Activated T-helper 17 cell treated with anti-CD3 and anti-CD28 coated beads, Interleukin-2, amount 50 U/mL, for 72 hours (primary cell): ENCODE measurements at regions not wholly inside any gene's neighbourhood (a gene's known extent, or its start where the extent isn't known, plus 50 kb on each side); places are given as distances from the start of the nearest gene placed in this dataset.
"Not testable (repeated sequence)": the region's sequence is repeated elsewhere in the genome, so short reads cannot be mapped to it uniquely, and the experiment has no call there.

Experiments used
- ATAC-seq: fragments of 150-1000 bp; cut with Tn5 transposase; replicated peaks from 2 replicates; pipeline ENCODE4 v1.10.0; 2021; ENCODE audit warnings: mild to moderate bottlenecking, moderate library complexity
- H3K27ac Mint-ChIP-seq: one replicate; pipeline ENCODE4 v1.8.0; 2022; ENCODE audit warnings: mixed read lengths
- H3K27me3 Mint-ChIP-seq: one replicate; pipeline ENCODE4 v1.8.0; 2022; ENCODE audit warnings: mixed read lengths
- H3K36me3 Mint-ChIP-seq: one replicate; pipeline ENCODE4 v1.8.0; 2022; ENCODE audit warnings: low read depth, mild to moderate bottlenecking, mixed read lengths
- H3K4me1 Mint-ChIP-seq: one replicate; pipeline ENCODE4 v1.8.0; 2022; ENCODE audit warnings: mixed read lengths
- H3K4me3 Mint-ChIP-seq: one replicate; pipeline ENCODE4 v1.8.0; 2022; ENCODE audit warnings: mild to moderate bottlenecking, mixed read lengths
- H3K9me3 Mint-ChIP-seq: one replicate; pipeline ENCODE4 v1.8.0; 2022; ENCODE audit warnings: mixed read lengths

DNA sequence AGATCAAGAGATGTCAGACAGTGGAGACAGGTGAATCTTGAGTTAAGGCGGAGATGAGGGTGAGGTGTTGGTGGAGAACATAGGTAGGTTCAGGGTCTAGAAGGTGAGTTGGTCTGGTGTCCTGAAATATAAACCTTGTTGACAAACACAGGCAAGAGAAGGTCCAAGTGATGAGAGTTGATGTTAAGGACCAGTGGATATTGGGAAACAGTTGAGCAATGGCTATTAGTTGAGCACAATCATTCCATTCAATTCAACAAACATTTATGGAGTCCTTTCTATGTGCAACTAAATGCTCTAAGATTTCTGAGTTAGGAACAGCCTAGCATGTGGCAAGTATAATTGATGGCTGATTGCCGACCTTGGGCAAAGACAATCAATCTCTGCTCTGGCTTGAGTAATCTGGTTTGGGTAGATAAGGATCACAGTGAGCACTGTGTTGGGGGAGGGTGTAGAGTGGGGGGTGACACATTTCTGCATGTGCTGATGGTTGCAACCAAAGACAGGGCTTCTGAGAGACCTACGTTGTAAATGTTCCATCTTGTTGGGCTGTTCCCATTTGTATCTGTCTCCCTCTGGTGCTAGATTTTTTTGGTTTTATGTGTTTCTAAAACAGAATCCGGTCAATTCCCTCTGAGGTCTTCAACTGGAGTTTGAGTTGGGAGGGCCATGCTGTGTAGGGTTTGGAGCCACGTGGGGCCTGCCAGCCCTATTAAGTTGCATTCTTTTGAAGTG is 201.1 kb downstream of the BAMBI start:
- Mint-ChIP-seq H3K27ac (no peak overlapping the region), H3K36me3 (no peaks in the 10 kb centered on the region), H3K4me3 (no peak overlapping the region), H3K27me3 (peaks cover 12% of the 10 kb centered on the region), H3K4me1 (no peaks in the 10 kb centered on the region), H3K9me3 (no peaks in the 10 kb centered on the region)
- ATAC-seq: no peak

DNA sequence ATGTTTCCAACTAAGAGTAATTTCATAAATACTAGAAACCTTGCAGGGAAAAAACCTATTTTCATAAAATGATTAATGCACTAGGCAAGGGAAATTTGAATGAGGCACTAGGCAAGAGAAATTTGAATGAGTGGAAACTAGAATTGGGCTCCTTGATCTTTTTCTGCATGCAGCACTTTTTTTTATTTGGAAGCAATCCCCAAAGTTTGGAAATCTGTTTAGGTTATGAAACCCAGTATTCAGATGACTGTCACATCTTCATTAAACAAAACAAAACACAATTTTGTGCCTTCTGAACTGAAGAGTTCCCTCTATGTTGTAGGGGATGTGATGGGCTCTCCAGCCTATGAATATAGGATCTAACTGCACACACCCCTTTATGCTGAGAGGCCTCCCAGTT is 201.9 kb downstream of the BAMBI start:
- Mint-ChIP-seq H3K36me3 (no peaks in the 10 kb centered on the region), H3K27ac (no peak overlapping the region), H3K4me3 (no peak overlapping the region), H3K27me3 (peaks cover 12% of the 10 kb centered on the region), H3K4me1 (no peaks in the 10 kb centered on the region), H3K9me3 (no peaks in the 10 kb centered on the region)
- no peak for ATAC-seq

DNA sequence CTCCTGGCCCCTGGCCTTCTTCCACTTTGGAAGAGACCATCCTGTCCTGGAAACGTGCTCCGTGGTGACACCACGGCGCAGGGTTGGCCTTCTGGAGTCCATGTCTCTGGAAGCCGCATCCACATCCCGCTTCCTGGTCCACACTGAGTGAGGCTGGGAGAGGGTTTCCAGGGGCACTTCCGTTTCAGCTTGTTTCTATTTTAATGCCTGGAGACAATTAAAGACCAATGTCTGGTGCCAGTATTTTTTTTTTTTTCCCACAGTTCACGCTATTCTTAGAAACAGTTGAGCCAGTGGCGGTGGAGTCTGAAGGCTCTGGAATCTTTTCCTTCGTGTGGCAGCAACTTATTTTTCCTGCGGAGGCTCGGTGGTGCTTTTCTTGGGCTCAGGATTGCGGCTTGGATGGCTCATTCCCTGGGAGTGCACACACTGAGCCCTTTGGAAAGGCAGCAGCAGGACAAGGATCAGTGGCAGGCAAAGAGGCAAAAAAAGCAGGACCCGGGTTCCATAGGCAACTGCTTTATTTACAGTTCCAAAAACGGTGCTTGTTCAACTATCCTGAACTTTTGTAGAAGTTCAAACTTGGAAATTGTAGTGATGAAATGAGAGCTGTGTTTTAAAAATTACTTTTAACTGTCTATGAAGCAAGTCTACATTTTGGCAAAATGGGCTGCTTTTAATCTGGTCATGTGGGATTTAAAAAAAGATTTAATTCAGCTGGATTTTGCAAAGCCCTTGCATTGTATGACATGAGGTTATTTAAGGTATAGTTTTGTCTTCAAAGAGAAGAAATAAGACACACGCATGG is 202.8 kb downstream of the BAMBI start:
- no peak overlapping the region for H3K27ac Mint-ChIP-seq
- H3K9me3 Mint-ChIP-seq: no peaks in the 10 kb centered on the region
- ATAC-seq: no peak
- H3K27me3 Mint-ChIP-seq: peaks cover 12% of the 10 kb centered on the region
- no peaks in the 10 kb centered on the region for H3K4me1 Mint-ChIP-seq
- H3K4me3 Mint-ChIP-seq: no peak overlapping the region
- no peaks in the 10 kb centered on the region for H3K36me3 Mint-ChIP-seq

DNA sequence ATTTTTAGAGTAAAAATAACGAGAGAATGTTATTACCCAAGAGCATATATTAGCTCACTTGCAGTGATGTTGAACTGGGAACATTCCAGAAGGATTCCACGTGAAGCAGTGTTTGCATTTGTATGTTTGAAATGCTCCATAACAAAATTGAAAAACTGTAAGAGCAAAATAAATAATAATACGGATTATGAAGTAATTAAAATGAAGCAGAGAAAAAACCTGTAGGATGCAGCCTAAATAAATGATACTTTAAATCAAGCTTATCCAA is 203.3 kb downstream of the BAMBI start:
- peaks cover 12% of the 10 kb centered on the region for H3K27me3 Mint-ChIP-seq

DNA sequence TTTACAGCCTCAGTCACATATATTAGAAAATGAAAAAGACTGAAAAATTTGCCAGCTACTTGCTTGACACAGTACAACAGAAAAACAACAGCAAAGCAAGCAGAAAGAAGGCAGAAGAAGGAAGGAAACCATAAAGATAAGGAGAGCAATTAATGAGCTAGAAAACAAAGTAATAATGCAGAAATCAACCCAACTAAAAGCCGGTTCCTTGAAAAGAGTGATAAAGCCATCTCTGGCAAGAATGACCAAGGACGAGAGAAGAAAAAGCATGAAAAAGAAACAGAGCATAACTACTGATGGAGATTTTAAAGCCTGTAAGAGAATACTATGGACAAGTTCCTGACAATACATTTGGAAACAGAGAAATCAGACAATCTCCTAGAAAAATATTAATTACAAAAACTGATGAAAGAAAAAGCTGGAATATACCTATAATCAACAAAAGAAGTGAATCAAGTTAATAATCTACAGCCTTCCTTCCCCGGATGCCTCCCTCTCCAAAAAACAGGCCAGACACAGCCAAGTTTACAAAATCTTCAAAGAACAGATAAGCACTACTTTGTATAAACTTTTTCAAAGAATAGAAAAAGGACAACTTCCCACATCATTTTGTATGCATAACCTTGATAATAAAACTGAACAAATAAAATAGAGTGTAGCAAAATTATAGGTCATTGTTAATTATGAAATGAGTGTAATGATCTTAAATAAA is 204.0 kb downstream of the BAMBI start:
- Mint-ChIP-seq H3K27ac (no peak overlapping the region), H3K27me3 (peaks cover 8% of the 10 kb centered on the region)

More for the DNA sequence above, 203.3 kb downstream of the BAMBI start:
- Mint-ChIP-seq H3K36me3 (no peaks in the 10 kb centered on the region), H3K9me3 (no peaks in the 10 kb centered on the region), H3K4me3 (no peak overlapping the region), H3K27ac (no peak overlapping the region), H3K4me1 (no peaks in the 10 kb centered on the region)
- ATAC-seq: no peak

DNA sequence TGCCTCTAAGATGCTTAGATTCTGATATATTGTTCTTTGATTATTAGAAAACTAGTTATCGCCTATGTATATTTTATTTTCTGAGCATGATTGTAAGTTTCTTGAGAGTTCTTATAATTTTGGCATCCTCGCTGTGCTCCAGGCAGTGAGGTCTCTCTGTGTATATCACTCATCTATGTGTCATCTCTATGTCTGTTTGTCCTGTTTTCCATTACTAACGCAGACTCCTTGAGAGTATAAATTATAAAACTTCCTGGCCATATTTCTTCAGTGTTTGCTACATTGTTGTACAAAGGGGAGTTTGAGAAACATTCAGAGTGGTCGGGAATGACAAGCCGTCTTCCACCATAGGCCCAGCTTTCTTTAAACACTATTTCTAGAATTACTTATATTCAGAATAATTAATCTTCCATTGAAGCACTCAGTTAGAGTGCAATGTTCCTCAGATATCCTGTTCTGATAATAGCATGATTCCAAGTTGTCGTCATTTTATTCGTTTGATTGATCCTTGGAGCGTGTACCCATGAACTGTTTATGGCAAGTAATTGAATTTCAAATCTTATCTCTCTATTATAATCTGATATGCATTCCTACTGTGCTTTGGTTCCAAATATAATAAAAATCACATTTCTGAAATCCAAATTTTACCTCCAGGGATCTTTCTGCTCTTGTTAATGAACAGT is 206.6 kb downstream of the BAMBI start:
- no peaks in the 10 kb centered on the region for H3K27me3 Mint-ChIP-seq
- no peak overlapping the region for H3K4me3 Mint-ChIP-seq
- ATAC-seq: no peak
- no peaks in the 10 kb centered on the region for H3K9me3 Mint-ChIP-seq
- no peaks in the 10 kb centered on the region for H3K4me1 Mint-ChIP-seq
- no peak overlapping the region for H3K27ac Mint-ChIP-seq
- H3K36me3 Mint-ChIP-seq: no peaks in the 10 kb centered on the region

More for the DNA sequence above, 204.0 kb downstream of the BAMBI start:
- H3K4me3 Mint-ChIP-seq: no peak overlapping the region
- H3K9me3 Mint-ChIP-seq: no peaks in the 10 kb centered on the region
- no peaks in the 10 kb centered on the region for H3K4me1 Mint-ChIP-seq
- H3K36me3 Mint-ChIP-seq: no peaks in the 10 kb centered on the region
- ATAC-seq: no peak

DNA sequence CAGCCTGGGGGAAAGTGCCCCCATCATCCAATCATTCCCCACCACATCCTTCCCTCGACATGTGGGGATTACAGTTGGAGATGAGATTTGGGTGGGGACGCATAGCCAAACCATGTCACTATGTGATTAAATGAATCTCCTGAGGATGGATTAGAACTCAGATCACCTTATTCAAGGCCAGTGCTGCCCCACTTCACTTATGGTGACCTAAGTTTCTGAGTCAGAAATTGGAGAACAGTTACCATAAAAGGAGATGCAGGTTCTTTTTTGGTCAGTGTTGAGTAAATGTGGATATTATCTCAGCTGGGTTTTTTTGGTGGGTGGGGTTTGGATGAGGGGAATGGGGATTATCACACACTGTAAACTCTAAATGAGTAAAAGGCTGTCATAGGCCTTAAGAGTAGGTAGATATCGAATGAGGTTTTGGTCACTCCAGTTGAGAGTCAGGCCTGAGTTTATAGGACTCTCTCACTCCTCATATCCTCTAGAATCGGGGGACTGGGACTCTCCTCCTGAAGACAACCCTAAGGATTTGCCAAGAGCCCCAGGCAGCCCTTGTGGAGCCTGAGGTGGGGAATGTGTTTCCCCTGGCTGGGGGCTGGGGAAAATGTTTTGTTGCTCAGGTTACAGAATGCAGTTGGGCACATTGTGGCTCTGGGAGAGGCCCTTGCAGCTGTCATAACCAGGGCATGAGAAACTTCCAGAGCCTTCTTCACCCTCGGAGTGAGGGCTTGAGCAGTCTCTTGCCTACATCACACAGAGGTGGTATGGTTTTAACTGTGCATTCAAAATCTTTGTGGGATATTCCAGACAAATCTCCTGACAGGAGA is 213.0 kb downstream of the BAMBI start:
- no peaks in the 10 kb centered on the region for H3K9me3 Mint-ChIP-seq
- no peaks in the 10 kb centered on the region for H3K27me3 Mint-ChIP-seq
- no peak overlapping the region for H3K27ac Mint-ChIP-seq
- no peaks in the 10 kb centered on the region for H3K4me1 Mint-ChIP-seq
- H3K36me3 Mint-ChIP-seq: no peaks in the 10 kb centered on the region
- peak; percentile 18 for ATAC-seq
- no peak overlapping the region for H3K4me3 Mint-ChIP-seq

DNA sequence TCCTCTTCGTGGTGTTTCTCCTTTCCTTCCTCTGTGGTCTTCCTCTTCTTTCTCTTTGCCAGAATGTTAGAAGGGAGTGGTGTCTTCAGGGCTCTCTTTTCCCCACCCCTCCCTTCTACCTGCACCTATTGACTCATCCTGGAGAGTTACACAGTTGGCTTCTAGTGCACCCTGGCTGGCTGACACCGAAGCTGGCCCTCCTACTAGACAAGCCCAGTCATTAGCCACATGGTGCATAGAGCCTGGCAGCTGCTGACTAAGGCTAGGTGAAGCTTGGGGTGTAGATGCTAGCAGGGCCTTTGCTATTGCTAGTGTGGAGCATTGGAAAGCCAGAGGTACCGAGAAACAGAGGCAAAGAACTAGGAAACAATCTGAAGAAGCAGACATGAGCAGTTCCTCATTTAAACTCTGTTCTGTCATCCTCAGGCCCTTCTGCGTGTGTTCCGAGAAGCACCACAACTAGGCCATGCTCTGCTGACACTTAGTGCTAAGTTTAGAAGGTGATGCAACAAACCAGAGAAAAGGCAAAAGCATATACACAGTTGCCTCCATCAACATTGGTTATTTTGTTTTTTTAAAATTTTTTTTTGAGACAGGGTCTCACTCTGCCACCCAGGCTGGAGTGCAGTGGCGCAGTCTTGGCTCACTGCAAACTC is 213.9 kb downstream of the BAMBI start:
- no peak for ATAC-seq
- Mint-ChIP-seq H3K4me1 (no peaks in the 10 kb centered on the region), H3K27me3 (no peaks in the 10 kb centered on the region)

DNA sequence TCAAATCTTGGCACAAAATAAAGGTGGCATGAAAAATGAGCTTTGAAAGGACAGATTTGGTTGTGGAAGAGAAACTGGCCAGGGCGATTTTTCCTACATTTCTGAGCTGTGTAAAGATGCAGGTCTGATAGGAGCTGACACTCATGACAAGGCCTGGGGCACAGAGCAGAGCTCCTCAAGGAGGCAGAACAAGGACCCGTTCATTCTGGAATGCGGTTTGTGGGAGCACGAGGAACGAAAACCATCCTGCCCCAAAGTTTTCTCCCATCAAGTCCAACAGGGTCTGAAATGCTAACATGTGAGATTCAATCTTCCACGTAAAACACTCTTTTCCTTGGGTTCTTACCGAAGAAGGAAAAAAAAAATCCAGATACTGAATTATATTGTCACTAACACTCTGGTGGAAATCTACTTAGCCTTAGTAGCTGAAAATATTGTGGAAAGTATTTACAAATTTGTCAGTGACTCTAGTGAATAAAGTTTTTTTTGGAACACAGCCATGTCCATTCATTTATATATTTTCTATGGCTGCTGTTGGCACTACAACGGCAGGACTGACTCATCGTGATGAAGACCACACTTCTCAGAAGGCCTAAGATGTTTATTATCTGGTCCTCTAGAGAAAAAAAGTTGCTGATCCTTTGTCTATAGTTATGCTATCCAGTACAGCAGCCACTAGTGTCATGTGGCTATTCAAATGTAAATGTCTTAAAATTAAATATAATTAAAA is 215.7 kb downstream of the BAMBI start:
- H3K27me3 Mint-ChIP-seq: no peaks in the 10 kb centered on the region
- no peaks in the 10 kb centered on the region for H3K9me3 Mint-ChIP-seq
- no peaks in the 10 kb centered on the region for H3K36me3 Mint-ChIP-seq
- H3K27ac Mint-ChIP-seq: no peak overlapping the region
- no peak for ATAC-seq
- H3K4me1 Mint-ChIP-seq: no peaks in the 10 kb centered on the region
- H3K4me3 Mint-ChIP-seq: no peak overlapping the region

More for the DNA sequence above, 213.9 kb downstream of the BAMBI start:
- Mint-ChIP-seq H3K27ac (no peak overlapping the region), H3K4me3 (no peak overlapping the region), H3K9me3 (no peaks in the 10 kb centered on the region), H3K36me3 (no peaks in the 10 kb centered on the region)

DNA sequence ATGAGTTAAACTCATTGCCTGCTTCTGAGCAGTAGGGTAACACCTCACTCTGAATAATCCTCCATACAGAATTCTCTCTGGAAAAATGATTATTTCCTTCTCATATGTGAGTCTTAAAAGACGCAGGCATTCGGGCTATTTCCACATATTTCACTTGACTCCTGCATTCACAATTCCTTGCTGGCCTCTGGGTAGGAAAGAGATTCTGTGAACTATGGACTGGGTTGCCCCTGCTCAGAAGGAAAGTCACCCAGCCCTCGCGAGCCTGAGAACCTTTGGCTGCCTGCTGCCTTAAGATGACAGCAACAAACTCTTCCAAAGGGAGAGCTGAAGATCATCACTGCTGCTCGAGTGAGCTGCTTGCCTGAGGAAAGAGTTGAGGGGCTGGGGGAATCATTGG is 216.8 kb downstream of the BAMBI start:
- no peaks in the 10 kb centered on the region for H3K4me1 Mint-ChIP-seq
- no peak overlapping the region for H3K27ac Mint-ChIP-seq

DNA sequence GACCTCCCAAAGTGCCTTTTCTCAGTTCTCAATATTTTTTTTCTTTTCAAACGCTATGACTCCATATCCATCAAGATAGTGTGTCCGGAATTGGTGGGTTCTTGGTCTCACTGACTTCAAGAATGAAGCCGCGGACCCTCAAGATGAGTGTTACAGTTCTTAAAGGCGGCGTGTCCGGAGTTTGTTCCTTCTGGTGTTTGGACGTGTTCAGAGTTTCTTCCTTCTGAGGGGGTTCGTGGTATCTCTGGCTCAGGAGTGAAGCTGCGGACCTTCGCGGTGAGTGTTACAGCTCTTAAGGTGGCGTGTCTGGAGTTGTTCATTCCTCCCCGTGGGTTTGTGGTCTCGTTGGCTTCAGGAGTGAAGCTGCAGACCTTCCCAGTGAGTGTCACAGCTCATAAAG is 218.3 kb downstream of the BAMBI start:
- H3K9me3 Mint-ChIP-seq, ATAC-seq, H3K27ac Mint-ChIP-seq, H3K4me1 Mint-ChIP-seq, H3K27me3 Mint-ChIP-seq, H3K4me3 Mint-ChIP-seq, H3K36me3 Mint-ChIP-seq: not testable (repeated sequence)

More for the DNA sequence above, 216.8 kb downstream of the BAMBI start:
- H3K36me3 Mint-ChIP-seq: no peaks in the 10 kb centered on the region
- no peaks in the 10 kb centered on the region for H3K27me3 Mint-ChIP-seq
- H3K9me3 Mint-ChIP-seq: no peaks in the 10 kb centered on the region
- no peak for ATAC-seq
- H3K4me3 Mint-ChIP-seq: no peak overlapping the region

DNA sequence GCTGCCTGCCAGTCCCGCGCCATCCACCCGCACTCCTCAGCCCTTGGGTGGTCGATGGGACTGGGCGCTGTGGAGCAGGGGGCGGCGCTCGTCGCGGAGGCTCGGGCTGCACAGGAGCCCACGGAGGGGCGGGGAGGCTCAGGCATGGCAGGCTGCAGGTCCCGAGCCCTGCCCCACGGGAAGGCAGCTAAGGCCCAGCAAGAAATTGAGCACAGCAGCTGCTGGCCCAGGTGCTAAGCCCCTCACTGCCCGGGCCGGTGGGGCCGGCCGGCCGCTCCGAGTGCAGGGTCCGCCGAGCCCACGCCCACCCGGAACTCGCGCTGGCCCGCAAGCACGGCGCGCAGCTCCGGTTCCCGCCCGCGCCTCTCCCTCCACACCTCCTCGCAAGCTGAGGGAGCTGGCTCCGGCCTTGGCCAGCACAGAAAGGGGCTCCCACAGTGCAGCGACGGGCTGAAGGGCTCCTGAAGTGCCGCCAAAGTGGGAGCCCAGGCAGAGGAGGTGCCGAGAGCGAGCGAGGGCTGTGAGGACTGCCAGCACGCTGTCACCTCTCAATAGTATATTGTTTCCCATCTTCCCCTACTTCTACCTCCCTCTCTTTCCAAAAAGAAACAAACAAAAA is 219.6 kb downstream of the BAMBI start:
- not testable (repeated sequence) for H3K9me3 Mint-ChIP-seq, H3K36me3 Mint-ChIP-seq, H3K4me3 Mint-ChIP-seq, H3K27ac Mint-ChIP-seq, H3K27me3 Mint-ChIP-seq, ATAC-seq, H3K4me1 Mint-ChIP-seq
